HG02588 (cell line): ENCODE measurements at regions not wholly inside any gene's neighbourhood (a gene's known extent, or its start where the extent isn't known, plus 50 kb on each side); places are given as distances from the start of the nearest gene placed in this dataset.
"Not testable (repeated sequence)": the region's sequence is repeated elsewhere in the genome, so short reads cannot be mapped to it uniquely, and the experiment has no call there.

Experiments
- ATAC-seq: cut with Tn5 transposase; IDR thresholded peaks from one replicate; pipeline ENCODE4 v1.9.1; 2021; ENCODE audit warnings: mild to moderate bottlenecking, moderate library complexity; ENCODE audit not compliant: unreplicated experiment

- not testable (repeated sequence) for ATAC-seq
These were observed 822.1 kb downstream of the KCNMA1 start for GRCh38 chr10:76815505-76815904.

- no peak for ATAC-seq
These were observed 826.2 kb downstream of the KCNMA1 start for GRCh38 chr10:76811430-76811829.

GRCh38 chr10:76788452-76788811, 849.2 kb downstream of the KCNMA1 start:
- no peak for ATAC-seq

DNA sequence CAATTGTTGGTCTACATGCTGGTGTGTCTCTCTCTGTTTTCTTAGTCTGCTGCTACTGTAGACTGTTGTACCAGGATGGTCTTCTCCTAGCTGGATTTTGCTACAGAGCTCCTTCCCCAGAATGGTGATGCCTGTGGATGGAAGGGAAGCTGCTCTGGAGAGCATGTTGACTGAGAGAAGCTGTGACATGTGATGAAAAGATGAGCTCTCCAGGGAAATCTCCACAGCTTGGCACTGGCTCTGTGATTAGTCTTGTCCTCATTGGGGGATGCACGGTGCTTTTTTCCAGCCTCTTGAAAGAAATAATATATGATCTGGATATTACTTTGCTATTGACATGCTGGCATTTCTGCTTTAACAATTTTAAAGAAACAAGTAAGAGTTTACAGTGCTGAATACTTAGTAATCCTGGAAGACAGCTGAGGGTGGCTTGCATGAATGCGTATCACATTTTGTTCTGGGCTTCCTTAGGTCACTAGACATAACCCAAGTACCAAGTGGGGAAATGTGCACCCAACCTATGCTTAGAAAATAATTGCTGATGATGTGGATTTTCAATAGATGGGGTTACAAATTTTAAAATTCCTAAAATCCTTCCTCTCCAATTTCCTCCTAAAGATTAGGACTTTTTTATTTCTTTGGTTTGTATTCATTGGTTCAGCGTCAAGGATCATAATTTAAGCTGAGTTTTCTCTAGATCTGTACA, 849.7 kb downstream of the KCNMA1 start:
- ATAC-seq = no peak

DNA sequence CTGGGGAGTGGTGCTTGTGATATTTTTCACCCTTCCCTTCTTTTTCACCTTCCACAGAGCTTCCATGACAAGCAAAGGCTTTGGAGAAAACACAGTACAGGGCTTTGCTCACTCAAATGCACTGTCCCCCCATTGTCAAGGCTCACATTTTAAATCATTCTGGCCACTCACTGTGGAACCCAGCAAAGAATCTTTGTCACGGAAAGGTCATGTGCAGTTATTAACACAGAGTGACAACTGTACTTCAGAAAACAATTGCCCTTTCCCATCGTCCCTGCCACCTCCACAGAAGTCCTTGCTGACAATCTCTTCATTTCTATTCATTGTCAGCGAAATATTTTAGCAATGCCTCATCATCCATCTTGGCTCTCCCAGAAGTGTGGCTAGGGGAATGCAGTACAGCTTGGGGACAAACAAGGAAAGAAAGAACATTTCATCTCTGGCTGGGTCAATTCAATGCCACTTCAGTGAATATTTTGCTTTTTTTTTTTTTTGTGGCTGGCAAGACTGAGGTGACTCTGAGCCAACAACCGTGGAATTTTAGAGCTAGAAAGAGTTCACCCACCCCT, 851.0 kb downstream of the KCNMA1 start:
- ATAC-seq = no peak

DNA sequence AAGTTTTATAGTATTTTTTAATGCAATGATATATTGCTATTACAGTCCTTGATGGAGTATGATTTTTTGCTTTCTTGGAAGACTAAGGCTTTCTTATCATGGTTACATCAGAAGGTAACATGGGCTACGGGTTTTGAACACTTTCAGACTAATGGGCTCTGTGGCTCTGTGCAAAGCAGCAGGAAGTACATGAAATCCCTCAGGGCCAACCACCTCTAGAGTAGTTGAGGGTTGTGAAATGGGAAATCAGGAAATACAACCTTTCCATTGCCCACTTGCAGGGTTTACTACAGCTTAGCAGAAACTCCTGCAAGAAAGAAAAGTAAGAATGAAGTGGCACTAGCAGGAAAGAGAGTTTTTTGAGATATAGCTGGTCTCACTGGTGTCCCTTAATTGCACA, 853.5 kb downstream of the KCNMA1 start:
- no peak for ATAC-seq

DNA sequence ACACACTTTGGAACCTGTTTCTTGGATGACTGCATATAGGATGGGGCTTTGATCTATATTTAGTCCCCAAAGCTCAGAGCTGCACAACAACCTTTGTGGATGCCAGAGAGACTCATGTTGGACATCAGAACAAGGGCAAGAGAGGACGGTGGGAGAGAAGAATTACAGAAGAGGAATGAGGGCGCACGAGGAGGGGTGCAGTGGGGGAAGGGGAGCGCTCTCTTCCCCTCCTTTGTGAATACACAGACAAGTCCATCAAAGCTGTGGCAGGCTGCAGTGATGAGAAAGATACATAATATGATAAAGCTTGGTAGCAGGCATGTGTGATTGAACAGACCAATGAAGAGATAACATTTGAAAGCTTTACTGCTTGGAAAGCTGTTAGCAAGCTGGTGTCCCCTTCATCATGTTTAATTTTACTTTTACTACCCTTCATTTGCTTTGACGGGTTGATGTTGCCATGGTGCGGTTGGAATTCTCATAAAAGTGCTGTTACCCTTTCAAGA, 857.8 kb downstream of the KCNMA1 start:
- ATAC-seq = no peak

DNA sequence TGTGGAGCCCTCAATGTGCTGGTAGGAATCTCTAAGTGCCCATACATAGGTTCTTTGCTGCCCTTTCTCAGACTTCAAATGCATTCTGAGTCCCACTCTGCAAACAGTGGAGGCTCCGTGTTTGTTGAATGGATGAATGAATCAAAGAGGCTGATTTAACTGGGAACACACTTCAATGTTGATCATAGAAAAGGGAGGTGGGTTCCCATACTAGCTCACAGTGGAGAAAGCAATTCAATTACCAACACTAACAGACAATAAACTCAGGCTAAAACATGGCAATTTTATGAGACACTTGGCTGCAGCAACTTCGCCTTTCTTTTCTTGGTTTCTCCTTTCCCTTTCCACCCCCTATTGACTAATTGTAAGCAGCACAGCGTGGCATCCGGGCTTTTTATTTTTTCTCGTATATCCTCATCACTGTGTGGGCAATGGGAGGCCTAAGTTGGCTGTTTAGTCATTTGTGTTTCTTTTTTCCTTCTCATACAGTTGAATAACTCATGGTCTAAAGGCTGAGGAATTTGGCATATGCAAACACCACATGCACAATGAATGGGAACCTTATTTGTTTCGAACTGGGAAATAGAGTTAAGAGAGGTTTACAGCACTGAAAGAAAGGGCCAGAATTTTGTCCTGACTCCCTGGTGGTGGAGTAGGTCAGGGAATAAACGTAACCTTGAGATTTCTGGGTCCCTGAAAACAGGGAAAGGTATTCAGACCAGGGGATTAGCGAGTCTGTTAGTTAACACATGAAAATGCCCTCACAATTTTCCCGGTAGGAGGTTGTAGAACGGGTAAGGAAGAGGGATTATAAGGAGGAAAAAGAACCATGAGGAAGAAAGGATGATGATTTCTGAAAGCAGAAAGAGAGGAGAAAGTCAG, 858.5 kb downstream of the KCNMA1 start:
- ATAC-seq = no peak

DNA sequence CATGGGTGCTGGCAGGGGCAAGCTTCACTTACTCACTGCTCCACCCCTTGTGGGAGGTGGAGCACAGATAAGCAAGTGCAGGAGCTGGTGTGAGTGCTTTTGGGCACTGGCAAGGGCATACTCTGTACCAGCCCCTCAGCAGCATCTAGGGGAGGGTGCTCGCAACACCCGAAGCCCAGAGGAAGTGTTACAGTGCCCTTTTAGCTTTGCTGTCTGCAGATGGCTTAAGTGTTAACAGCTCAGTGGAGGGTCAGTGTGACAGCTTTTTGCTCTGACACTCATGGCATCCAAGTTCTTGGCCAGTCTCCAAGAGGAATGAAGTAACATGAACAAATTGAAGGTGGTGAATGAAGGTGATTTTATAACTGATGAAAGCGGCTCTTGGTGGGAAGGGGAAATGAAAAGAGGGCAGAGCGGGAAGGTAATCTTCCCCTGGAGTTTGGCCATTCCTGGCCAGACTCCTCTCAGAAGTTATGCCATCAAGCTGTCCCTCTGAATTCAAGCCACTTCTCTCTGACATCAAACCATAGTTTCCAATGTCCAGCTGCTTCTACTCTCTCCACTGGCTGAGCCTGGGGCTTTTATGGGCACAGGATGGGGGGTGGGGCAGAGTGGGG, 862.5 kb downstream of the KCNMA1 start:
- no peak for ATAC-seq

DNA sequence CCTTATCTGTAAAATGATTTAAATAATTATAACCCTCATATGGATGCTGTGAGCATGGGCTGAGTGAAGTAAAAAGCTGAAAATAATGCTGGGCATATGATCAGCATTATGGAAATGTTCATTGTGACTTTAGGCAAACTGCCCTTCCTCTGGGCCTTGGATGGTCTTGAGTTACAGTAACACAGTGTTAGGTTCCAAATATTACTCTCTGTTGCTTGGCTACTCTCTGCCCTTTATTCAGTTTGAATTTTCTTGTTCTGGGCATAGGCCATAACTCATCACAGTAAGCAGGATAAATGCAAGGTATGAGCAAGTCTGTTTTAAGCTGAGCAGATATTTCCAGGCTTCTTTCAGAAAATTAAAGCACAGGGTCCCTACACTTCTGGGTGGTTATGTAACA, 868.0 kb downstream of the KCNMA1 start:
- ATAC-seq = no peak

GRCh38 chr10:76769161-76769560, 868.4 kb downstream of the KCNMA1 start:
- no peak for ATAC-seq

DNA sequence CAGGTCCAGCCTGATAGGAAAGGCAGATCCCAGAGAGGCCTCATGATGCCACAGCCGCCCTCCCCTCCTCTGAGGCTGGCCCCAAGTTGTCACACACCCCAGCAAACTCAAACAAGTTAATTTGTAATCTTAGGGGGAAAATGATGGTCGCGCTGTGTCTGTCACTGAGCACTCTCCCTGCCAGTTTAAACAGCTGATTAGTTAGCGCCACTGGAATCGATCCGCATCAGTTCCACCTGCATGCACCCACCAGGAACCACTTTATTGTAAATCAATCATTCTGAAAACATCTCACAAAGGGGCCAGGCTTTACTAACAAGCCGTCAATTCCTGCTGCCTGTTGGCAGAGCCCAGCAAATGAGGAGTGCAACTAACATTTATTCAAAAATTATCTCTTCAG, 870.9 kb downstream of the KCNMA1 start:
- ATAC-seq = no peak

DNA sequence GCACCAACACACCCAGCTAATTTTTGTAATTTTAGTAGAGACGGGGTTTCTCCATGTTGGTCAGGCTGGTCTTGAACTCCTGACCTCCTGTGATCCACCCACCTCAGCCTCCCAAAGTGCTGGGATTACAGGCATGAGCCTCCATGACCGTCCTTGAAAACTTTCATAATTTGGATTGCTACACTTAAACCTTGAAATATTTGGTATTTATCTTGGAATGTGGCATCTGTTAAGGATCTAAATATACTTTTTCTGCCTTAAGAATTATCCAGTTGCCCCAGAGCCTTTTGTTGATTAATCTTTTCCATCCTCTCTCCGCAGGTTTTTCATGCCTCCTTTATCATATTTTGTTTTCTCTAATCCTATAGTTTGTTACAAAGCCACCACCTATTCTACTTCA, 872.7 kb downstream of the KCNMA1 start:
- ATAC-seq = not testable (repeated sequence)

GRCh38 chr10:76764177-76764576, 873.4 kb downstream of the KCNMA1 start:
- ATAC-seq = no peak

DNA sequence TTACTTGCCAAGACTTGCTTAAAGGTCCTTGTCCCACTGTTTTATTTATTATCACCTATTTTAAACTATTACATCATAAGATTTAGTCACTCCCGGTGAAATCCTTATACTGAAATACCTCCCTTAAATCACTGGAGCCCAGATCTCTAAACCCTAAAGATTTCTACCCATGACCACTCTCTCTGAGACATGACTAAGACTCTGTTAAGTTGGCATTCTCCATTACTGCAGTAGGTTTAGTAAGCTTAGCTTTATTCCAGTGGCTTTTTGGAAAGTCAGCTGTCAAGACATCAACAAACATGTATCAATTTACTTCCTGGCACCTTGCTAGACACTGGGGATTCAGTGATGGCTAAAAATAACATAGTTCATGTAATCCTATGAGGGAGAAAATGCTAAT, 874.2 kb downstream of the KCNMA1 start:
- no peak for ATAC-seq

- ATAC-seq = no peak
These were observed 877.9 kb downstream of the KCNMA1 start for GRCh38 chr10:76759681-76760080.

DNA sequence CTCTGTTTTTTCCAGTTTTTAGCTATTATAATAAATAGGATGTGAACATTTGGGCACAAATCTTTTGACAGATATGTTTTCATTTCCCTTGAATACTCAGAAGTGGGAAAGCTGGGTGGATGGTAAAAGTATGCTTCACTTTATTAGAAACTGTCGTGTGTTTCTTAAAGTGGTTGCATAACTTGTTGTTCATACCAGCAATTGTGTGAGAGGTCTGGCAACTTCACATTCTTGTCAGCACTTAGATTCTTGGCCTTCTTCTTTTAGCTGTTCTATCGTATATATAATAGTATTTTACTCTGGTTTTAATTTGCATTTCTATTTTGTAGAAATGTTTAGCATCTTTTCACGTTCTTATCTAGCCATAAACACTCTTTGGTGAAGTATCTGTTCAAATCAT, 894.4 kb downstream of the KCNMA1 start:
- no peak for ATAC-seq

DNA sequence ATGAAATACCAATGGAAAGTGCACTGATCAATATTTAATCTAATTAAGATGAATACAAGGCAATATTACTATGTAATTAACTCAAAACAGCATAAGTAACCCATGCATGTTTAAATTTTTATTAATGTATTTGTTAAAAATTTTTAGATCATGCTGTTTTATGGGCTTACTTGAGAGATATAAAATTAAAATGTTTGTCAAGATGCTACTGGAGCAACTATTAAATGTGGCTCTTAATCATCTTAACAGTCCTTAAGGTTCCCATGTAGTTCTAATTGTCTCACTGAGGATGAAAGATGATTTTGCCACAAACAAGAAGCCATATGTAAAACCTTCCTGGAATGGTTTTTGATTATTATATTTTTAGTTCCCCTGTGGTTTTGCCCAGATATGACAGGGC, 897.1 kb downstream of the KCNMA1 start:
- ATAC-seq = no peak

DNA sequence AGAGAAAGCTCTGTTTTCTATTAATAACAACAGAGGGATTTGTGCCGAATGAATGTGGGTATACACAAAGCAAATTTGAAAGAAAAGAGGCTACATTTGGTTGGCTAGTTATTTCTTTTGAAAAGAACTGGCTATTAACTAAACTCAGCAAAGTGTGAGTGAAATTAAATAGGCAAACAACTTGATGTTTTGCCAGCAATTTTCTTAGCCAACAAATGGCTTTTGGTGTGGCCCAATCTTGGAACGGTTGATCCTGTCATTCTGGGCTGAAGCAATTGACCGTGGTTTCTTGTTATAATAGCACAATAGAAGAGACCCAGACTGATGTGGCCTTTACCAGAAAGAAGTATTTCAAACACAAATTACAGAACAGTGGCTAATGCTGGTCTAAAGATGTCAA, 898.6 kb downstream of the KCNMA1 start:
- no peak for ATAC-seq

- no peak for ATAC-seq
These were observed 900.6 kb downstream of the KCNMA1 start for GRCh38 chr10:76736815-76737618.

- no peak for ATAC-seq
These were observed 901.2 kb downstream of the KCNMA1 start for GRCh38 chr10:76736392-76736791.
